ENCODE measurements at regions not wholly inside any gene's neighbourhood (a gene's known extent, or its start where the extent isn't known, plus 50 kb on each side); places are given as distances from the start of the nearest gene placed in this dataset.
"Not testable (repeated sequence)": the region's sequence is repeated elsewhere in the genome, so short reads cannot be mapped to it uniquely, and the experiment has no call there.

GRCh38 chr7:69020536-69020935, 577.7 kb upstream of the AUTS2 start:
- no peak for DNase-seq
- intact Hi-C loops (cut with DNase I) = no loop called here

DNA sequence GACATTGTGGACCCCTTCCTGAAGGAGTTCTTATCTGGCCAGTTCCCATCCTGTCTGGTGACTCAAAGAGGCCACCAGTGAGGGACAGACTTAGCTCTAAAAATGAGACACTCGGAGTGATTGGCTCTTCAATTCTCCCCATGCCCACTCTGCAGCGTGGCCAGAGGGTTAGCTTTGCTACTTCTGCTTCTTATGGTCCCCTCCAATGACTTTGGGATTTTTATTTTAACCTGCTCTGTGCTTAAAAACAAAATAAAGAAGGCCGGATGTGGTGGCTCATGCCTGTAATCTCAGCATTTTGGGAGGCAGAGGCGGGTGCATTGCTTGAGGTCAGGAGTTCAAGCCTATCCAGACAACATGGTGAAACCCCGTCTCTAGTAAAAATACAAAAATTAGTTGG, 573.0 kb upstream of the AUTS2 start:
- intact Hi-C loops (cut with DNase I) = no loop called here
- DNase-seq = no peak

DNA sequence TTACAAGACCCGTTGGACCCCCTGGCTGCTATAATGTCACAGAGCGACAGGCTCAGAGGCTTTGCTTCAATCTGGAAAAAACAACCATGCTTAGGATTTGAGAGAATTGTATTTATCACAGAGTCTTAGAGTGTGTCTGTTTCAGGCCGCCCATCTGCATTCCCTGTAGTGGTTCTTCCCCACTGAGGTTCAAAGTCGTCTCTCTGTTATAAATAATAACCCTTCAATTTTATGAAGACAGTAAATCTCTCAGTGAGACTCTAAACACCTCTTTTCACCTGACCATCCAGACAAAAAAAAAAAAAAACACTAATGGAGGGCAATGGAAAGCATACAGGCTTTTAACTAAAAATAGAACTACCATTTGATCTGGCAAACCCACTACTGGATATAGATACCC, 565.4 kb upstream of the AUTS2 start:
- intact Hi-C loops (cut with DNase I) = no loop called here
- DNase-seq = no peak

DNA sequence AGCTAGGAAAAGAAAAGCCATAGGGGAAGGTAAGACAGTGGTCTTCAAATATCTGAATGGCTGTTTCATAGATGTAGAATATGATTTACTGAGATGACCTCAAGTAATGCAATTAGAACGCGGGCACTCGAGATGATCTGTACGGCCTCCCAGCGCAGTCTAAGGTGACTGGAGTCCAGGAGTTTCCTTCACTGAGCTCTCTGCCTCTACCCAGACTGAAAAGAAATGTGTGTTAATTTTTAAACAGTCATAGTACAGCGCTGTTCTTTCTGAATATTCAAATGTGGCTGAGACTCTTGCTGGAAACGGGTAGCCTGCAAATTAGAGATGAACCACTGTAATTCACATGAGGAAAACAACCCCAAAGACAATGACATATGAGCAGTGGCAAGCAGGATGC, 562.4 kb upstream of the AUTS2 start:
- intact Hi-C loops (cut with DNase I) = no loop called here
- no peak for DNase-seq

DNA sequence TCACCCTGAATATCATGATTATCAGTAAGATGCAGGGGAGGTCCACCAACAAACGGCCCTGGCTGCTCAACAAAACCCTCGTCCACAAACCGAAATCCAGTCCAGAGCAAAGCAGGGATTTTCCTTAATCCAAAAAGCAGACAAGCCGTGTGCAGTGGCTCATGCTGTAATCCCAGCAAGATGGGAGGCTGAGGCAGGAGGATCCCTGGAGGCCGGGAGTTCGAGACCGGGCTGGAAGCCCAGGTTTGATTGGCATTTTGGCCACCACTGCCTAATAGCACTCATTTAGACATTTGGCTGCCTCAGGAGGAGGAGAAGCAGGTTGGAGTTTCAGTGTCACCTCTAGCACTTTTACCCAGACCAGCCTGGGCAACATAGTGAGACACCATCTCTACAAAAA, 562.0 kb upstream of the AUTS2 start:
- intact Hi-C loops (cut with DNase I) = no loop called here
- DNase-seq = no peak

GRCh38 chr7:69038915-69039314, 559.4 kb upstream of the AUTS2 start:
- DNase-seq = no peak
- intact Hi-C loops (cut with DNase I) = no loop called here

GRCh38 chr7:69042138-69042537, 556.1 kb upstream of the AUTS2 start:
- intact Hi-C loops (cut with DNase I) = no loop called here
- no peak for DNase-seq

- DNase-seq = peak in 2 of 10 donors; percentile 13 to 82
- intact Hi-C loops (cut with DNase I) = no loop called here
Measured at GRCh38 chr7:69047151-69047754, 551.0 kb upstream of the AUTS2 start.

DNA sequence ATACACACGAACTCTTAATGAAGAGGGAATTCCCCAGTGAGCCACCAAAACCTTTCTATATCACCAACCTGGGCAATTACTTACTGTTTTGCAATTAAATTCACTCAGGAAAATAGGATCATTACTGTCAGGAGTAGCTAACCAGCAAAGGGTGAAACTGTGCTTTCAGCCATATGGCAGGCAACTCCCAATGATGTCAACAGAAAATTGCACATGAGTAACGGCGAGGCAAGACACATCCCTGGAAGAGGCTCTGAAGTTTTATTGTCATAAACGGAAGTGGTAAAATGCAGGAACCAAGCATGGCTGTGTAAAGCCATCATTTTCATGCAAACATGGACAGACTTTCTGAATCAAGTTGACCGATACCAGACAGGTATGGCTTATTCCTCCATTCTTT, 548.9 kb upstream of the AUTS2 start:
- DNase-seq = no peak
- intact Hi-C loops (cut with DNase I) = no loop called here

DNA sequence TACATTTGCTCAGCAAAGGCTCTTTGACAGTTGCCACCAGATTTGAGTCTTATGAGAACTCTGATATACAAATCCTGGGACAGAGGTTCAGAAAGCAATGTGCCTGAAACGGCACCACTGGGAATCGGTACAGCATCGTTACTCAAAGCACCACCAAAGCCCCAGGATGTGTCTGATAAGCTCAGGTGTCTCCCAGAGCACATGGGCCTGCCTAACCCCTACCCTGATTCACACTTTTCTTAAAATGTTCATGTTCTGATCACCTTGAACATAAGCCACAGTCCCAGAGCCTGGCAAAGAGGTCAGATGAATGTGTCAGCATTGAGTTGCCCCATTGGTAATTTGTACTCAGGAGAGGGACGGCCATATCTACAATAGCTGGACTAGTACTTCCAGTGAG, 545.8 kb upstream of the AUTS2 start:
- intact Hi-C loops (cut with DNase I) = no loop called here
- no peak for DNase-seq

GRCh38 chr7:69060516-69060915, 537.8 kb upstream of the AUTS2 start:
- no peak for DNase-seq
- intact Hi-C loops (cut with DNase I) = no loop called here

DNA sequence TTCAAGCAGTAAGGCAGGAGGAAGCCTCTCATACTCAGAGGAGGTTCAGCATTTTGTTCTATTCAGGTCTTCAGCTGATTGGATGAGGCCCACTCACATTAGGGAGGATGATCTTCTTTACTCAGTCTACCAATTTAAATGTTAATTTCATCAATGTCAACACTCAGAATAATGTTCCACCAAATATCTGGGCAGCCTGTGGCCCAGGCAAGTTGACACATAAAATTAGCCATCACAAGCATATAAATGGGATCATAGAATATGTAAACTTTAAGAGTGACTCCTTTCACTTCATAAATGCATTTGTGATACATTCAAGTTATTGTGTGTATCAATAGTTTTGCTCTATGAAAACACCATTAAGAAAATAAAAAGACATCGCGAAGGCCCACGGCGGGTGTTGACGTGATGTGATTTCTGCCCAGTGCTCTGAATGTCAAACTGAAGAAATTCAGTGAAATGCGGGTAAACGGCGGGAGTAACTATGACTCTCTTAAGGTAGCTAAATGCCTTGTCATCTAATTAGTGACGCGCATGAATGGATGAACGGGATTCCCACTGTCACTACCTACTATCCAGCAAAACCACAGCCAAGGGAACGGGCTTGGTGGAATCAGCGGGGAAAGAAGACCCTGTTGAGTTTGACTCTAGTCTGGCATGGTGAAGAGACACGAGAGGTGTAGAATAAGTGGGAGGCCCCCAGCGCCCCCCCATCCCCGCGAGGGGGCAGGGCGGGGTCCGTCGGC, 536.1 kb upstream of the AUTS2 start:
- DNase-seq = no peak
- intact Hi-C loops (cut with DNase I) = no loop called here

- intact Hi-C loops (cut with DNase I) = no loop called here
- no peak for DNase-seq
Measured at GRCh38 chr7:69067397-69067796, 530.9 kb upstream of the AUTS2 start.

- no peak for DNase-seq
- intact Hi-C loops (cut with DNase I) = no loop called here
Measured at GRCh38 chr7:69070476-69070875, 527.8 kb upstream of the AUTS2 start.

DNA sequence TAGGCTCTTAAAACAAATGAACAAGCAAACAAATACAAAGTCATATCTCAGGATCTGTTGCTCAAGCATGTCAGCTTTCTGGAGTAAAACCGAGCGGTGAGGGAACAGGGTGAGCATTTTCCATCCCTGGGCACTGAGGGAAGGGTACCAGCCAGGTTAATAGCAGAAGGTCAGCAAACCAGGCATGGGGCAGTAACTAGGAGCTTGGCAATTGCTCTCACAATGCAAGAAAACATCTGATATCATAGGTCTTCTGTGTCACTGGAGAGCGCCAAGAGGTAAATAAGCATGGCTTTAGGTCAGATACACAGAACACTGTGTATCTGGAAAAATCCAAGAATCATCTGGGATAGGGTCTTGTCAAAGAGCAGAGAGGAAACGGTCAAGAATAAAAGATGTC, 521.7 kb upstream of the AUTS2 start:
- intact Hi-C loops (cut with DNase I) = no loop called here
- DNase-seq = no peak

DNA sequence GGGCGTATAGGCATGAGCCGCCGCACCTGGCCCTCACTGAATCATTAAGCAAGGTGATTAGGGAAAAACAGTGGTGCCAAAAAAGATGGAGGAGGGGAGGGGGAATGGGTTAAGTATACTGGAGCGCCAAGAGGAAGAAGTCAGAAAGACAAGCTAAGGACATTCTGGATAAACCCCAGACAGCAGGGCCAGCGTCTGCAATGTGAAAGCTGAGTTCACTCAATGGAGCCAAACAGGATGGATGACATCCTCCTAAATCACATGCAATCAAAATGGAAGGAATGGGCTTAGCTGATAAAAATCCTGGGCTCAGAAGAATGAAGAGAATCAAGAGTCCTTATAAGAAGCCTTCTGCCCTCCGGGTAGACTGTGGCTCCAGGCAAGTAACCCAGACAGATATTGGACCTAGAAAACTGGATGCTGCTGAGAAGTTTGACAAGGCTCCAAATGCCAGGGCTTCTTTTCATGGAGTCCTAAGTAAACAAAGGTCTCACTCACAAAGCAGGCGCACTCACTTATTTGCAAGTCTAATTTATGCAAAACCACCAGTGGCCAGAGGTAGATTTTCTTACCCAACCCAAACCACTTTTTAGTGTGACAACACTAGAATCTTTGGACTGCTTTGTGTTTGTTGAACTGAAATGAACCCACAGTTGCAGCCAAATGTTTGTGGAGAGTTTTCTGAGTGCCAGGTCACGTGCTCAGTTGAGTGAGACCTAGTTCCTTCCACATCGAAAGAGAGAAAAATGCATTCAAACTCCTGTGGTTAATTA, 519.1 kb upstream of the AUTS2 start:
- intact Hi-C loops (cut with DNase I) = no loop called here
- DNase-seq = peak in 3 of 10 donors; percentile 12 to 28 (median 12)

DNA sequence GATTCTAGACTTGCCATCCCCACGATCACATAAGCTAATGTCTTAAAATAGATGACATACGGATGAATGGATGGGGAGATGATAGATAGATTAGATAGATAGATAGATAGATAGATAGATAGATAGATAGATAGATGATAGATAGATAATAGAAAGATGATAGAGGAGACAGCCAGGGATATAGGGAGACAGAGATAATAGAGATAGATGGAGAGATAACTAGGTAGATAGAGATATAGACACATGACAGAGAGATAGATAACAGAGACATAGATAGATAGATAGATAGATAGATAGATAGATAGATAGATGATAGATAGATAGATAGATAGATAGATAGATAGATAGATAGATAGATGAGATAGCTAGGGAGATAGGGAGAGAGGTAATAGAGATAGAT, 511.0 kb upstream of the AUTS2 start:
- intact Hi-C loops (cut with DNase I); DNase-seq: not testable (repeated sequence)

DNA sequence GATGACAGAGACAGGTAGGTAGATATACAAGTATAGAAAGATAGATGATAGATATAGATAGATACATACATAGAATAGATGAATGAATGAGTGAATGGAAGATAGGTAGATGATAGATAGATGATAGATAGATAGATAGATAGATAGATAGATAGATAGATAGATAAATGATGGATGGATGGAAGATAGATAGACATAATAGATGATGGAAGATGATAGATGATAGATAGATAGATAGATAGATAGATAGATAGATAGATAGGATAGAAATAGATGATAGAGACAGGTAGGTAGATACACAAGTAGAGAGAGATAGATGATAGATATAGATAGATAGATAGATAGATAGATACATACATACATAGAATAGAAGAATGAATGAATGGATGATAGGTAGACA, 510.1 kb upstream of the AUTS2 start:
- DNase-seq = no peak
- intact Hi-C loops (cut with DNase I) = no loop called here

- intact Hi-C loops (cut with DNase I) = no loop called here
- DNase-seq = no peak
Measured at GRCh38 chr7:69090936-69091335, 507.3 kb upstream of the AUTS2 start.

DNA sequence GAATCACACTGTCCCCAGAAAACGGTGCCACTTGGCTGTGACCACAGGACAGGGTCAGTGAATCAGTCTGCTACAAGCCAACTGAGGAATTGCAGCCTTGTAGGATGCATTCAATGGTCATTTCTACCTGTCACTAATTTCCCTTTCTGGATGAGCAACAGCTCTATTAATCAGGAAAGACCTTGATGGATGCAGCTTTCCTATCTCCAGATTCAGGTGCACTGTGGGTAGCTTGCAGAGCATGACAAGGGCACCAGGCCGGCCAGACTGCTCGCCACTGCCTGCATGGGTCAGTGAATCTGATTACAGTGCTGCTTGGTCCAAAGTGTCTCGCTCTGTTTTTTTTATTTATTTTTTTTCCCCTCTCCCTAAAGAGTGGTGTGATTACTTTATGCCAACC, 506.8 kb upstream of the AUTS2 start:
- intact Hi-C loops (cut with DNase I) = no loop called here
- DNase-seq = no peak

DNA sequence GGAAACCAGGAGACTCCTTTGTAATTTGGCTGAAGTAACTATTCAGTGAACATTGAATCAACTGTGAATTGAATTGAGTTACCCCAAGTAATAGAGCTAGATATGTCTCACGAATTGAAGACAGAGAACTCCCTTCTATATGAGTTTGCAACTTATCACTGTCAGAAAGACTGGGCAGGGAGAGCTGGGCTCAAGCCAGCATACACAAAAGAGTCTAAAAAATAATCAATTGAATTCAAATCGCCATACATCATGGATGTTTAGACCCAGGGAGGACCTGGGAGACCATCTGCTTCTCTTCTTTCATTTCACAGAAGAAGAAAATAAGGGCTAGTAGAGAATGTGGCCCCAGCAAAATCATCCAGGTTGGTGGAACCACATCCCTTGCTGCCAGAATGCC, 503.1 kb upstream of the AUTS2 start:
- DNase-seq = no peak
- intact Hi-C loops (cut with DNase I) = no loop called here

DNA sequence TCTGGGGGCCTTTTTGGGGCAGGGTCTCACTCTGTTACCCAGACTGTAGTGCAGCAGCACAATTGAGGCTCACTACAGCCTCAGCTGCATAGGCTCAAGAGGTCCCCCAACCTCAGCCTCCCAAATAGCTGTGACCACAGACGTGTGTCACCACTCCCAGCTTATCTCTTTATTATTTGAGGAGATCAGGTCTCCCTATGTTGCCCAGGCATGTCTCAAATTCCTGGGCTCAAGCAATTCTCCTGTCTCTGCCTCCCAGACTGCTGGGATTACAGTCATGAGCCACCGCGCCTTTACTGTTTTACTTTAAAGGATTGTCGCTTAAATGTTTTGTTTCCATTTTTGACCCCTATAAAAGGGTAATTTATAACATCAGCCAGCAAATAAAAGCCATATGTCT, 502.6 kb upstream of the AUTS2 start:
- intact Hi-C loops (cut with DNase I) = no loop called here
- no peak for DNase-seq
